ENCODE measurements at regions not wholly inside any gene's neighbourhood (a gene's known extent, or its start where the extent isn't known, plus 50 kb on each side); places are given as distances from the start of the nearest gene placed in this dataset.

GRCh38 chr4:115781528-115782146 lies 668.2 kb upstream of the NDST4 start (continued):
- TF ChIP-seq CTCF (conservative IDR thresholded peaks at IDR 0.05; ENCODE audit: low read depth in 2 of 2) (no peak), POLR2AphosphoS5 (IDR thresholded peaks at IDR 0.05; ENCODE audit: low read depth) (no peak), REST (IDR thresholded peaks at IDR 0.05; ENCODE audit: unreplicated experiment) (no peak)

GRCh38 chr4:115780835-115781234 lies 667.4 kb upstream of the NDST4 start:
- no peak overlapping the region for H3K27ac ChIP-seq (ENCODE audit: low read depth)
- no peaks in the 10 kb centered on the region for H3K9me2 ChIP-seq (ENCODE audit: insufficient read depth)
- H3K4me1 ChIP-seq (ENCODE audit: insufficient read depth): no peaks in the 10 kb centered on the region
- no peaks in the 10 kb centered on the region for H3K36me3 ChIP-seq (ENCODE audit: insufficient read depth)
- no peaks in the 10 kb centered on the region for H4K20me1 ChIP-seq (replicated peaks; ENCODE audit: insufficient read depth)
- Mint-ChIP-seq H3K4me3 (no peak overlapping the region), H3K27ac (no peak overlapping the region), H3K9me3 (no peaks in the 10 kb centered on the region), H3K4me1 (peaks cover 7% of the 10 kb centered on the region), H3K27me3 (ENCODE audit: insufficient read depth, low read depth, poor library complexity) (no peaks in the 10 kb centered on the region), H3K36me3 (ENCODE audit: low read depth) (no peaks in the 10 kb centered on the region)
- no peaks in the 10 kb centered on the region for H3K27me3 ChIP-seq (ENCODE audit: insufficient read depth)
- no peak overlapping the region for H3K4me2 ChIP-seq
- ATAC-seq (no peak), DNase-seq (ENCODE audit: low spot score) (no peak)
- no peak overlapping the region for H3K4me3 ChIP-seq
- H3K79me2 ChIP-seq (replicated peaks; ENCODE audit: insufficient read depth): no peaks in the 10 kb centered on the region
- H2AFZ ChIP-seq: no peak overlapping the region
- H3F3A ChIP-seq (replicated peaks; ENCODE audit: low read depth): no peaks in the 10 kb centered on the region
- TF ChIP-seq POLR2AphosphoS5 (IDR thresholded peaks at IDR 0.05; ENCODE audit: low read depth) (no peak), CREB1 (CRISPR knock-in tag; IDR thresholded peaks at IDR 0.05; ENCODE audit: low read depth) (no peak), EZH2phosphoT487 (IDR thresholded peaks at IDR 0.05; ENCODE audit: unreplicated experiment) (no peak), REST (IDR thresholded peaks at IDR 0.05; ENCODE audit: unreplicated experiment) (no peak), EZH2 (IDR thresholded peaks at IDR 0.05; ENCODE audit: low read depth, unreplicated experiment) (no peak), NANOG (IDR thresholded peaks at IDR 0.05; ENCODE audit: borderline replicate concordance) (no peak), ZNF462 (CRISPR knock-in tag; IDR thresholded peaks at IDR 0.05) (no peak)

Data from GM23338 (cell line).